OCI-LY1 (cell line): ENCODE measurements at regions not wholly inside any gene's neighbourhood (a gene's known extent, or its start where the extent isn't known, plus 50 kb on each side); places are given as distances from the start of the nearest gene placed in this dataset.

ENCODE experiments used
- H2AFZ ChIP-seq: fragments of 200-600 bp; sonication (generic), shearing (Covaris generic); 2 replicates; pipeline ENCODE4 v1.6.0; 2014; ENCODE audit warnings: antibody characterized with exemption, mild to moderate bottlenecking, low read length
- H3F3A ChIP-seq: fragments of 200-600 bp; sonication (generic), shearing (Covaris generic); 2 replicates; pipeline ENCODE4 v1.6.0; 2014; ENCODE audit warnings: mild to moderate bottlenecking, antibody characterized with exemption, low read length, moderate library complexity; ENCODE audit not compliant: insufficient read depth
- H3K27ac ChIP-seq: fragments of 200-600 bp; sonication (generic); 2 replicates; pipeline ENCODE4 v1.5.1; 2014; ENCODE audit warnings: low read length, mixed run types, mild to moderate bottlenecking, low read depth; ENCODE audit not compliant: poor library complexity, severe bottlenecking
- H3K27me3 ChIP-seq: fragments of 200-600 bp; sonication (generic); 2 replicates; pipeline ENCODE4 v1.6.0; 2014; ENCODE audit warnings: antibody characterized with exemption, mild to moderate bottlenecking, low read length, moderate library complexity; ENCODE audit not compliant: insufficient read depth
- H3K36me3 ChIP-seq: fragments of 200-600 bp; sonication (generic); 2 replicates; pipeline ENCODE4 v1.6.1; 2014; ENCODE audit warnings: mild to moderate bottlenecking, antibody characterized with exemption, low read length, moderate library complexity, mixed read lengths; ENCODE audit not compliant: insufficient read depth
- H3K4me1 ChIP-seq: fragments of 200-600 bp; sonication (generic); 2 replicates; pipeline ENCODE4 v1.5.1; 2014; ENCODE audit warnings: mild to moderate bottlenecking, low read length, moderate library complexity; ENCODE audit not compliant: insufficient read depth, severe bottlenecking
- H3K4me2 ChIP-seq: fragments of 200-600 bp; sonication (generic), shearing (Covaris generic); 2 replicates; pipeline ENCODE4 v1.6.1; 2014; ENCODE audit warnings: low read length
- H3K4me3 ChIP-seq: fragments of 200-600 bp; sonication (generic); 2 replicates; pipeline ENCODE4 v1.5.1; 2014; ENCODE audit warnings: low read length, low read depth, mild to moderate bottlenecking, mixed read lengths; ENCODE audit not compliant: poor library complexity, severe bottlenecking
- H3K79me2 ChIP-seq: fragments of 200-600 bp; shearing (Covaris generic); 2 replicates; pipeline ENCODE4 v1.6.1; 2016; ENCODE audit warnings: mixed run types, low read length, mixed read lengths; ENCODE audit not compliant: insufficient read depth
- H3K9ac ChIP-seq: fragments of 200-600 bp; sonication (generic), shearing (Covaris generic); 2 replicates; pipeline ENCODE4 v1.6.1; 2014; ENCODE audit warnings: mild to moderate bottlenecking, low read length, mixed read lengths
- H3K9me2 ChIP-seq: fragments of 200-600 bp; sonication (generic), shearing (Covaris generic); 2 replicates; pipeline ENCODE4 v1.6.1; 2014; ENCODE audit warnings: low read depth, mild to moderate bottlenecking, low read length, mixed read lengths
- H3K9me3 ChIP-seq: fragments of 200-600 bp; shearing (Covaris generic); 2 replicates; pipeline ENCODE4 v1.6.1; 2014; ENCODE audit warnings: low read length, mixed read lengths
- H4K20me1 ChIP-seq: fragments of 200-600 bp; sonication (generic), shearing (Covaris generic); 2 replicates; pipeline ENCODE4 v1.6.0; 2016; ENCODE audit warnings: mild to moderate bottlenecking, low read length; ENCODE audit not compliant: insufficient read depth
- CTCF ChIP-seq: fragments of 200-600 bp; sonication (generic), shearing (Covaris generic); IDR thresholded peaks from 2 replicates; pipeline ENCODE4 v1.5.1; 2017; ENCODE audit warnings: mild to moderate bottlenecking, antibody characterized with exemption, low read length, moderate library complexity, mixed read lengths
- EZH2 ChIP-seq: fragments of 200-600 bp; sonication (generic), shearing (Covaris generic); IDR thresholded peaks from 2 replicates; pipeline ENCODE4 v1.8.0; 2017; ENCODE audit warnings: borderline replicate concordance, mixed run types, mild to moderate bottlenecking, antibody characterized with exemption, low read length, moderate library complexity, mixed read lengths

- no peak overlapping the region for H3K4me2 ChIP-seq
- no peak overlapping the region for H3K4me3 ChIP-seq
- H4K20me1 ChIP-seq = no peaks in the 10 kb centered on the region
- no peaks in the 10 kb centered on the region for H3K4me1 ChIP-seq
- no peaks in the 10 kb centered on the region for H3K27me3 ChIP-seq
- peaks cover 7% of the 10 kb centered on the region; the same call in 1 of the 2 replicates for H3K9me3 ChIP-seq
- H3K9ac ChIP-seq = no peak overlapping the region
- H3K79me2 ChIP-seq = no peaks in the 10 kb centered on the region
- no peaks in the 10 kb centered on the region for H3K36me3 ChIP-seq
- no peaks in the 10 kb centered on the region for H3F3A ChIP-seq
- H2AFZ ChIP-seq = no peak overlapping the region
- H3K27ac ChIP-seq = no peak overlapping the region
- TF ChIP-seq EZH2 (no peak), CTCF (no peak)
- no peaks in the 10 kb centered on the region for H3K9me2 ChIP-seq
Observed at GRCh38 chr10:36066850-36067249, 424.8 kb upstream of the FZD8 start.

- H3K27ac ChIP-seq = no peak overlapping the region
Observed at GRCh38 chr10:36066102-36066501, 424.0 kb upstream of the FZD8 start.

GRCh38 chr10:36063396-36063795 lies 421.3 kb upstream of the FZD8 start:
- peaks cover 7% of the 10 kb centered on the region; the same call in 1 of the 2 replicates for H3K9me3 ChIP-seq
- no peaks in the 10 kb centered on the region for H3K4me1 ChIP-seq
- no peaks in the 10 kb centered on the region for H4K20me1 ChIP-seq
- TF ChIP-seq CTCF (no peak), EZH2 (no peak)
- no peaks in the 10 kb centered on the region for H3K27me3 ChIP-seq
- H3K27ac ChIP-seq = no peak overlapping the region
- no peak overlapping the region for H3K9ac ChIP-seq
- no peak overlapping the region for H3K4me2 ChIP-seq
- no peak overlapping the region for H3K4me3 ChIP-seq
- no peaks in the 10 kb centered on the region for H3K36me3 ChIP-seq
- no peak overlapping the region for H2AFZ ChIP-seq
- no peaks in the 10 kb centered on the region for H3F3A ChIP-seq
- no peaks in the 10 kb centered on the region for H3K9me2 ChIP-seq
- H3K79me2 ChIP-seq = no peaks in the 10 kb centered on the region

More at GRCh38 chr10:36066102-36066501, 424.0 kb upstream of the FZD8 start:
- H3K4me2 ChIP-seq = no peak overlapping the region
- H3K79me2 ChIP-seq = no peaks in the 10 kb centered on the region
- no peaks in the 10 kb centered on the region for H3K4me1 ChIP-seq
- H3F3A ChIP-seq = no peaks in the 10 kb centered on the region
- no peak overlapping the region for H3K9ac ChIP-seq
- no peak overlapping the region for H2AFZ ChIP-seq
- H3K9me2 ChIP-seq = no peaks in the 10 kb centered on the region
- no peaks in the 10 kb centered on the region for H3K36me3 ChIP-seq
- no peaks in the 10 kb centered on the region for H4K20me1 ChIP-seq
- TF ChIP-seq CTCF (no peak), EZH2 (no peak)
- H3K27me3 ChIP-seq = no peaks in the 10 kb centered on the region
- H3K9me3 ChIP-seq = peaks cover 7% of the 10 kb centered on the region; the same call in 1 of the 2 replicates
- H3K4me3 ChIP-seq = no peak overlapping the region
